Mucosa of descending colon (tissue), 3 donors: ENCODE measurements at regions not wholly inside any gene's neighbourhood (a gene's known extent, or its start where the extent isn't known, plus 50 kb on each side); places are given as distances from the start of the nearest gene placed in this dataset.

Experiments
- ATAC-seq: fragments of 200-7000 bp; cut with Tn5 transposase; one replicate; pipeline ENCODE4 v1.9.1; 2020; ENCODE audit warnings: mild to moderate bottlenecking, moderate library complexity
- DNase-seq, 3 donors: peaks; one replicate each; pipeline ENCODE4 v3.0.0-alpha.2; 2020
- H3K36me3 ChIP-seq: fragments of 200-600 bp; one replicate; pipeline ENCODE4 v1.8.0; 2021; ENCODE audit warnings: low read depth, mild to moderate bottlenecking
- H3K4me1 ChIP-seq: fragments of 200-600 bp; one replicate; pipeline ENCODE4 v1.8.0; 2021; ENCODE audit warnings: low read depth, mild to moderate bottlenecking
- H3K4me3 ChIP-seq: fragments of 200-600 bp; one replicate; pipeline ENCODE4 v1.8.0; 2021; ENCODE audit warnings: mild to moderate bottlenecking
- H3K9me3 ChIP-seq: fragments of 200-600 bp; one replicate; pipeline ENCODE4 v1.8.0; 2021; ENCODE audit warnings: mild to moderate bottlenecking
- CTCF ChIP-seq: fragments of 200-600 bp; IDR thresholded peaks from one replicate; pipeline ENCODE4 v1.8.0; 2022; ENCODE audit warnings: antibody characterized with exemption, mild to moderate bottlenecking
- intact Hi-C, 2 donors: fragments of 100-400 bp; cut with DNase I in 1 of 2; cut with micrococcal nuclease in 1 of 2; formaldehyde crosslinking; loops; one replicate each; pipeline versions ENCODE4 v1.11.0 to v1.11.1; 2022; cut with DNase I, micrococcal nuclease
- donor health status: DM: no; HTN: no; CAD: no; lungs with moderate emphysema.
- donor health status: DM: no; HTN: no; CAD: no.
- donor health status: DM: no; HTN: yes; CAD: no.

DNA sequence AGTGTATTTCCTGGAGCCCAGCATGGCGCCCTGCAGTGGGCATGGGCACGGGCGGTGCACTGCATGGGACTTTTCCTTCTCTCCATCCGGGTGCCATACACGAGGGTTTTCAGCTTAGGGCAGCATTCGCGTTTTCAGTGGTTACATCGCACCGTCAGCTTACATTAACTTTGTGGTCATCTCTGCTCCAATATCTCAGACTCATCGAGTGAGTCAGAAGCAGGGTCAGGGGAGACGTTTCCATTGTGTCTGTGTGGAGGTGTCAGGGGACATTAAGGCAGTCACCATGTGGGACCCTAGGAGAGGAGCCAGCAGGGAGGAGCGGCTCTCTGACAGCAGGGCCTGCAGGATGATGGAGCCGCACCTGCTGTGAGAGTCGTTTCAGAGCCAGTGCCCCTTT, 541.0 kb downstream of the FGF9 start:
- ATAC-seq (no peak), DNase-seq (no peak)
- H3K9me3 ChIP-seq = no peaks in the 10 kb centered on the region
- no peaks in the 10 kb centered on the region for H3K4me1 ChIP-seq
- no peak overlapping the region for H3K4me3 ChIP-seq
- no peaks in the 10 kb centered on the region for H3K36me3 ChIP-seq
- intact Hi-C loops = no loop called here
- TF ChIP-seq CTCF = no peak

- Histone ChIP-seq H3K4me3 (no peak overlapping the region), H3K9me3 (no peaks in the 10 kb centered on the region), H3K4me1 (no peaks in the 10 kb centered on the region), H3K36me3 (no peaks in the 10 kb centered on the region)
- ATAC-seq (no peak), DNase-seq (no peak)
- no peak for TF ChIP-seq CTCF
- intact Hi-C loops = no loop called here
Measured at GRCh38 chr13:22212576-22212975, 541.7 kb downstream of the FGF9 start.

DNA sequence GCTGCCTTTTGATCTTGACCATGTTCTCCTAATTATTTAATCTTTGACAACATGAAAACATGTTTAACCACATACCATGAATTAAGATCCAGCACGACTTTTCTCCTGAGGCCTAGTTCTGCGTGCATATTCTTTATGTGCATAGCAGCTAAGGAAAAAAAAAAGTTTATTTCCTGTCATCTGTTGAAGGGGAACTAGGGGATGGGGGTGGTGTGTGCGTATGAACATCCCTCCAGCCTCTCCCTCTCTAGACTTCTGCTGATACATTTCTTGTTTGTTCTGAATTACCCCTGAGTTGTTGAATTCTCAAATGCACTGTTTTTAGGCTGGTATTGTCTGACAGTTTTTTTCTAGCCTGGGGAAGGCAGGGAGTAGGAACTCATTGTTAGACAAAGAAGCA, 543.3 kb downstream of the FGF9 start:
- DNase-seq = no peak
- Histone ChIP-seq H3K36me3 (no peaks in the 10 kb centered on the region), H3K9me3 (no peaks in the 10 kb centered on the region), H3K4me1 (no peaks in the 10 kb centered on the region), H3K4me3 (no peak overlapping the region)
- intact Hi-C loops = no loop called here
- no peak for ATAC-seq
- TF ChIP-seq CTCF = no peak

DNA sequence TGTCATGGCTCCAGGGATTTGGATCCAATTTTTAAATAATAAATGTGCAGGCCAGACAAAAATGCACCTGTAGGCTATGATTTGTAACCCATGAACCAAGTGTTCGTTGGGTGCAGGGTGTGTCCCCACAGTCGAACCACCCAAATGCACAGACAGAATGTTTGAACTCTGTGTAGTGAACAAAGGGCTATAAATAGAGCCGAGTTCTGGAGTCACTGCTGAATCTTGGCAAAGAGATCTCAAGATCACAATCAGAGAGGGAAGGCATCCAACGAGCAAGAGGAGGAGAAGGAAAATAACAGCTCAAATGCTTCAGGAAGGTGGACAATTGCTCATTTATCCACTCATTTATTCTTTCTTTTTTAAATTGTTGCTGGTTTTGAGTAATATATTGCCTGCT, 547.9 kb downstream of the FGF9 start:
- TF ChIP-seq CTCF = no peak
- intact Hi-C loops = no loop called here
- no peak for DNase-seq
- H3K4me3 ChIP-seq = no peak overlapping the region
- peaks cover 12% of the 10 kb centered on the region for H3K4me1 ChIP-seq
- no peaks in the 10 kb centered on the region for H3K9me3 ChIP-seq
- H3K36me3 ChIP-seq = no peaks in the 10 kb centered on the region
- peak; percentile 52 for ATAC-seq

DNA sequence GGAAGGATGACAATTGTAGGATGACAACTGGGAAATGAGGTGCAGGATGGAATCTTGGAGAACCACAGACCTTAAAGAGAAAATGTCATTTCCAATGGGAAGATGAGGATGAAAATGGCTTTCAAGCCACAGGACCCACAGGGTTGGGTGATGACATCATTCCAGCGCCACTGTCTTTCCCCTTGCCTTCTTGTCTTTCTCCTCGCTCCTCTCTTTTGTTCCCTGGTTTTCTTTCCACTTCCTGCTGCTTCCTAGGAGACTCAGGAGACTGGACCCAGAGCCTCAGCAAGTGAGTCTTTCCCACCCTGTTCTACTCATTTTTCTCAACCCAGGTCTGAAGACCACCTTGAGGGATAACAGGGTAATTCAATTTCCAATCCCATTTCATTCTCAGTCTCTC, 548.8 kb downstream of the FGF9 start:
- intact Hi-C loops = no loop called here
- Histone ChIP-seq H3K36me3 (no peaks in the 10 kb centered on the region), H3K9me3 (no peaks in the 10 kb centered on the region), H3K4me1 (peaks cover 12% of the 10 kb centered on the region), H3K4me3 (no peak overlapping the region)
- ATAC-seq (no peak), DNase-seq (no peak)
- TF ChIP-seq CTCF = no peak
